CD8-positive, alpha-beta memory T cell (primary cell): ENCODE measurements at regions not wholly inside any gene's neighbourhood (a gene's known extent, or its start where the extent isn't known, plus 50 kb on each side); places are given as distances from the start of the nearest gene placed in this dataset.

ENCODE experiments used
- CTCF ChIA-PET: fragments of 350-600 bp; sonication (Branson Sonifier 250); formaldehyde crosslinking; loops from one replicate; lab custom pipeline; 2021; ENCODE audit warnings: antibody characterized with exemption; lab: Charles Lee
- POLR2A ChIA-PET: fragments of 350-600 bp; sonication (Branson Sonifier 250); formaldehyde crosslinking; loops from one replicate; lab custom pipeline; 2021; ENCODE audit warnings: antibody characterized with exemption; lab: Charles Lee
- DNase-seq, 5 donors: peaks; one replicate each; pipeline versions ENCODE4 v3.0.0 to v3.0.0-alpha.2; 2020 to 2022; ENCODE audit warnings: mixed read lengths in 1 of 5
- H3K27ac ChIP-seq: one replicate; pipeline ENCODE4 v1.7.0; 2013; ENCODE audit warnings: low read depth, mild to moderate bottlenecking, low read length, moderate library complexity
- H3K27me3 ChIP-seq: 2 replicates; pipeline ENCODE4 v1.7.0; 2013; ENCODE audit warnings: low read length, mild to moderate bottlenecking; ENCODE audit not compliant: insufficient read depth, poor library complexity, severe bottlenecking
- H3K36me3 ChIP-seq: 2 replicates; pipeline ENCODE4 v1.7.0; 2013; ENCODE audit warnings: mild to moderate bottlenecking, low read length, moderate library complexity; ENCODE audit not compliant: insufficient read depth
- H3K4me1 ChIP-seq: 2 replicates; pipeline ENCODE4 v1.7.0; 2013; ENCODE audit warnings: mild to moderate bottlenecking, low read length, moderate library complexity; ENCODE audit not compliant: insufficient read depth
- H3K4me3 ChIP-seq: 2 replicates; pipeline ENCODE4 v1.7.0; 2013; ENCODE audit warnings: mild to moderate bottlenecking, low read length
- H3K9me3 ChIP-seq: 2 replicates; pipeline ENCODE4 v1.7.0; 2013; ENCODE audit warnings: mild to moderate bottlenecking, low read length
- H3K27ac Mint-ChIP-seq, 8 donors: one replicate each; pipeline ENCODE4 v1.8.0; 2020 to 2021; ENCODE audit warnings: mixed read lengths in 8 of 8, mild to moderate bottlenecking in 6 of 8, inconsistent platforms in 3 of 8, moderate library complexity in 3 of 8
- H3K27me3 Mint-ChIP-seq, 2 donors: one replicate each; pipeline ENCODE4 v1.8.0; 2020 to 2021; ENCODE audit warnings: mixed read lengths in 2 of 2, mild to moderate bottlenecking in 1 of 2, moderate library complexity in 1 of 2
- H3K36me3 Mint-ChIP-seq, 3 donors: one replicate each; pipeline ENCODE4 v1.8.0; 2020 to 2021; ENCODE audit warnings: mixed read lengths in 3 of 3, inconsistent platforms in 1 of 3, mild to moderate bottlenecking in 1 of 3
- H3K4me1 Mint-ChIP-seq, 3 donors: one replicate each; pipeline ENCODE4 v1.8.0; 2020 to 2021; ENCODE audit warnings: mixed read lengths in 3 of 3, inconsistent platforms in 1 of 3, mild to moderate bottlenecking in 1 of 3
- H3K4me3 Mint-ChIP-seq, 7 donors: one replicate each; pipeline ENCODE4 v1.8.0; 2020 to 2021; ENCODE audit warnings: mixed read lengths in 7 of 7, mild to moderate bottlenecking in 6 of 7, moderate library complexity in 4 of 7, inconsistent platforms in 2 of 7
- H3K9me3 Mint-ChIP-seq, 5 donors: one replicate each; pipeline ENCODE4 v1.8.0; 2020 to 2022; ENCODE audit warnings: mixed read lengths in 5 of 5, mild to moderate bottlenecking in 3 of 5, moderate library complexity in 2 of 5, inconsistent platforms in 1 of 5

- H3K36me3 ChIP-seq, result no peaks in the 10 kb centered on the region
- H3K9me3 Mint-ChIP-seq, result no peaks in the 10 kb centered on the region
Measured at GRCh38 chr5:5593391-5593790, 170.9 kb downstream of the ICE1 start.

GRCh38 chr5:5592541-5592940 lies 170.1 kb downstream of the ICE1 start:
- Histone ChIP-seq H3K9me3 (no peaks in the 10 kb centered on the region), H3K27me3 (no peaks in the 10 kb centered on the region), H3K4me1 (no peaks in the 10 kb centered on the region), H3K36me3 (no peaks in the 10 kb centered on the region), H3K4me3 (no peak overlapping the region), H3K27ac (no peak overlapping the region)
- peaks cover 8 to 19% of the 10 kb centered on the region in 2 donors for H3K27me3 Mint-ChIP-seq
- no peak overlapping the region for H3K4me3 Mint-ChIP-seq
- H3K4me1 Mint-ChIP-seq, result no peaks in the 10 kb centered on the region
- H3K27ac Mint-ChIP-seq, result no peak overlapping the region
- POLR2A ChIA-PET, result no interaction called here
- CTCF ChIA-PET, result no interaction called here
- peaks cover 0 to 2% (median 0%) of the 10 kb centered on the region in 5 donors for H3K9me3 Mint-ChIP-seq
- no peaks in the 10 kb centered on the region for H3K36me3 Mint-ChIP-seq
- no peak for DNase-seq

More at GRCh38 chr5:5593391-5593790, 170.9 kb downstream of the ICE1 start:
- H3K27me3 Mint-ChIP-seq, result peaks cover 5 to 11% of the 10 kb centered on the region in 2 donors
- no peaks in the 10 kb centered on the region for H3K4me1 ChIP-seq
- H3K9me3 ChIP-seq, result no peaks in the 10 kb centered on the region
- H3K27ac Mint-ChIP-seq, result no peak overlapping the region
- ChIA-PET POLR2A (interaction anchor here (0.6 kb wide), 1 partner anchor 144 kb away, joined by 4 read pairs; no protein-coding TSS in a partner anchor), CTCF (no interaction called here)
- H3K4me3 ChIP-seq, result no peak overlapping the region
- H3K4me1 Mint-ChIP-seq, result no peaks in the 10 kb centered on the region
- H3K36me3 Mint-ChIP-seq, result no peaks in the 10 kb centered on the region
- H3K4me3 Mint-ChIP-seq, result no peak overlapping the region
- no peaks in the 10 kb centered on the region for H3K27me3 ChIP-seq
- no peak for DNase-seq
- no peak overlapping the region for H3K27ac ChIP-seq

GRCh38 chr5:5591567-5591966 lies 169.1 kb downstream of the ICE1 start:
- H3K4me3 ChIP-seq, result no peak overlapping the region
- peaks cover 8 to 27% of the 10 kb centered on the region in 2 donors for H3K27me3 Mint-ChIP-seq
- no peak overlapping the region for H3K27ac ChIP-seq
- no peaks in the 10 kb centered on the region for H3K36me3 Mint-ChIP-seq
- H3K9me3 ChIP-seq, result no peaks in the 10 kb centered on the region
- no peak overlapping the region for H3K27ac Mint-ChIP-seq
- no peaks in the 10 kb centered on the region for H3K27me3 ChIP-seq
- H3K36me3 ChIP-seq, result no peaks in the 10 kb centered on the region
- no peaks in the 10 kb centered on the region for H3K4me1 ChIP-seq
- H3K4me1 Mint-ChIP-seq, result no peaks in the 10 kb centered on the region
- H3K4me3 Mint-ChIP-seq, result no peak overlapping the region
- DNase-seq, result no peak
- ChIA-PET POLR2A (no interaction called here), CTCF (no interaction called here)
- H3K9me3 Mint-ChIP-seq, result peaks cover 0 to 2% (median 0%) of the 10 kb centered on the region in 5 donors

GRCh38 chr5:5589857-5590256 lies 167.4 kb downstream of the ICE1 start:
- ChIA-PET CTCF (no interaction called here), POLR2A (no interaction called here)
- Mint-ChIP-seq H3K4me3 (no peak overlapping the region), H3K27ac (no peak overlapping the region), H3K9me3 (peaks cover 0 to 2% (median 0%) of the 10 kb centered on the region in 5 donors), H3K4me1 (no peaks in the 10 kb centered on the region), H3K36me3 (no peaks in the 10 kb centered on the region), H3K27me3 (peaks cover 8 to 27% of the 10 kb centered on the region in 2 donors)
- no peak overlapping the region for H3K4me3 ChIP-seq
- DNase-seq, result no peak
- no peaks in the 10 kb centered on the region for H3K9me3 ChIP-seq
- H3K36me3 ChIP-seq, result no peaks in the 10 kb centered on the region
- no peaks in the 10 kb centered on the region for H3K27me3 ChIP-seq
- H3K4me1 ChIP-seq, result no peaks in the 10 kb centered on the region
- H3K27ac ChIP-seq, result no peak overlapping the region

- Histone ChIP-seq H3K27ac (no peak overlapping the region), H3K27me3 (no peaks in the 10 kb centered on the region), H3K36me3 (no peaks in the 10 kb centered on the region), H3K4me1 (no peaks in the 10 kb centered on the region), H3K4me3 (no peak overlapping the region), H3K9me3 (no peaks in the 10 kb centered on the region)
- CTCF ChIA-PET, result no interaction called here
- no peak overlapping the region for H3K27ac Mint-ChIP-seq
- no peak for DNase-seq
- H3K27me3 Mint-ChIP-seq, result peaks cover 8 to 27% of the 10 kb centered on the region in 2 donors
- H3K36me3 Mint-ChIP-seq, result no peaks in the 10 kb centered on the region
- no peak overlapping the region for H3K4me3 Mint-ChIP-seq
- POLR2A ChIA-PET, result no interaction called here
- H3K9me3 Mint-ChIP-seq, result peaks cover 0 to 2% (median 0%) of the 10 kb centered on the region in 5 donors
- no peaks in the 10 kb centered on the region for H3K4me1 Mint-ChIP-seq
Measured at GRCh38 chr5:5588887-5589826, 166.7 kb downstream of the ICE1 start.

GRCh38 chr5:5588386-5588785 lies 165.9 kb downstream of the ICE1 start:
- ChIA-PET POLR2A (no interaction called here), CTCF (no interaction called here)
- no peak overlapping the region for H3K4me3 ChIP-seq
- H3K9me3 ChIP-seq, result no peaks in the 10 kb centered on the region
- Mint-ChIP-seq H3K36me3 (no peaks in the 10 kb centered on the region), H3K4me1 (no peaks in the 10 kb centered on the region), H3K9me3 (peaks cover 0 to 2% (median 0%) of the 10 kb centered on the region in 5 donors), H3K4me3 (no peak overlapping the region), H3K27ac (no peak overlapping the region), H3K27me3 (peaks cover 8 to 27% of the 10 kb centered on the region in 2 donors)
- H3K27ac ChIP-seq, result no peak overlapping the region
- no peaks in the 10 kb centered on the region for H3K4me1 ChIP-seq
- no peaks in the 10 kb centered on the region for H3K36me3 ChIP-seq
- no peak for DNase-seq
- H3K27me3 ChIP-seq, result no peaks in the 10 kb centered on the region

- CTCF ChIA-PET, result no interaction called here
- Histone ChIP-seq H3K27me3 (no peaks in the 10 kb centered on the region), H3K27ac (no peak overlapping the region), H3K9me3 (no peaks in the 10 kb centered on the region), H3K4me1 (no peaks in the 10 kb centered on the region), H3K36me3 (no peaks in the 10 kb centered on the region), H3K4me3 (no peak overlapping the region)
- H3K4me3 Mint-ChIP-seq, result no peak overlapping the region
- no peaks in the 10 kb centered on the region for H3K36me3 Mint-ChIP-seq
- no peak for DNase-seq
- no peaks in the 10 kb centered on the region for H3K4me1 Mint-ChIP-seq
- H3K27ac Mint-ChIP-seq, result no peak overlapping the region
- H3K27me3 Mint-ChIP-seq, result peaks cover 8 to 27% of the 10 kb centered on the region in 2 donors
- peaks cover 0 to 2% (median 0%) of the 10 kb centered on the region in 5 donors for H3K9me3 Mint-ChIP-seq
- POLR2A ChIA-PET, result no interaction called here
Measured at GRCh38 chr5:5587474-5587873, 165.0 kb downstream of the ICE1 start.

GRCh38 chr5:5586721-5587120 lies 164.2 kb downstream of the ICE1 start:
- Histone ChIP-seq H3K27me3 (no peaks in the 10 kb centered on the region), H3K4me3 (no peak overlapping the region), H3K27ac (no peak overlapping the region), H3K36me3 (no peaks in the 10 kb centered on the region), H3K9me3 (no peaks in the 10 kb centered on the region), H3K4me1 (no peaks in the 10 kb centered on the region)
- ChIA-PET CTCF (no interaction called here), POLR2A (no interaction called here)
- peaks cover 8 to 27% of the 10 kb centered on the region in 2 donors for H3K27me3 Mint-ChIP-seq
- no peaks in the 10 kb centered on the region for H3K36me3 Mint-ChIP-seq
- no peak overlapping the region for H3K27ac Mint-ChIP-seq
- no peaks in the 10 kb centered on the region for H3K4me1 Mint-ChIP-seq
- DNase-seq, result no peak
- H3K9me3 Mint-ChIP-seq, result peaks cover 0 to 2% (median 0%) of the 10 kb centered on the region in 5 donors
- H3K4me3 Mint-ChIP-seq, result no peak overlapping the region
